H1 (cell line): ENCODE measurements at regions not wholly inside any gene's neighbourhood (a gene's known extent, or its start where the extent isn't known, plus 50 kb on each side); places are given as distances from the start of the nearest gene placed in this dataset.

Experiments
- BACH1 ChIP-seq: IDR thresholded peaks from 2 replicates; pipeline ENCODE4 v1.6.1; 2012; ENCODE audit warnings: low read length, improper control_type of control experiment
- CHD1 ChIP-seq: IDR thresholded peaks from 2 replicates; pipeline ENCODE4 v1.6.1; 2012; ENCODE audit warnings: low read depth, low read length, improper control_type of control experiment
- GABPA ChIP-seq: IDR thresholded peaks from 2 replicates; pipeline ENCODE4 v1.6.1; 2011; ENCODE audit warnings: mild to moderate bottlenecking, low read length, moderate library complexity, borderline replicate concordance; ENCODE audit not compliant: insufficient read depth
- TF ChIP-seq, protein P1 (sequence below): fragments of 300-600 bp; sonication (generic); IDR thresholded peaks from 2 replicates; pipeline ENCODE4 v1.7.1; 2012; ENCODE audit warnings: low read length, moderate library complexity, mild to moderate bottlenecking, inconsistent platforms; ENCODE audit not compliant: insufficient replicate concordance

DNA sequence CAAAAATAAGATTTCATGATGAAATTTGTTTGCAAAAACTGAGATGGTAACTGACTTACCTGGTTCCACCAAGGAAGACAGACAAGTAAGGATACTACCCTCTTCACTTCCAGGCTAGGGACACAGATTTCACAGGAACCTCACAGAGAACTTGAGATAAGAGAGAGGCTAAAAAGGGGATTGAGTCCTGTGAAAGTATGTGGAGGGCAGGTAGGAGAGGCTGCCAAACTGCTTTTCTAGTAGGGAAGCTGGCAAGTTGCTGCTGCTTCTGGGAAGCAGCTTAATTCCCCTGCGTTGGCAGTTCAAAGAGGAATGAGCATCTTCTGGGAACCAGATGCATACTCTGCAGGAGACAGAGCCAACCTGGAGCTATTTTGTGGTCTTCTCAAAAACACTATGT, 841.6 kb downstream of the CCSER2 start (continued):
- TF ChIP-seq, protein P1, sequence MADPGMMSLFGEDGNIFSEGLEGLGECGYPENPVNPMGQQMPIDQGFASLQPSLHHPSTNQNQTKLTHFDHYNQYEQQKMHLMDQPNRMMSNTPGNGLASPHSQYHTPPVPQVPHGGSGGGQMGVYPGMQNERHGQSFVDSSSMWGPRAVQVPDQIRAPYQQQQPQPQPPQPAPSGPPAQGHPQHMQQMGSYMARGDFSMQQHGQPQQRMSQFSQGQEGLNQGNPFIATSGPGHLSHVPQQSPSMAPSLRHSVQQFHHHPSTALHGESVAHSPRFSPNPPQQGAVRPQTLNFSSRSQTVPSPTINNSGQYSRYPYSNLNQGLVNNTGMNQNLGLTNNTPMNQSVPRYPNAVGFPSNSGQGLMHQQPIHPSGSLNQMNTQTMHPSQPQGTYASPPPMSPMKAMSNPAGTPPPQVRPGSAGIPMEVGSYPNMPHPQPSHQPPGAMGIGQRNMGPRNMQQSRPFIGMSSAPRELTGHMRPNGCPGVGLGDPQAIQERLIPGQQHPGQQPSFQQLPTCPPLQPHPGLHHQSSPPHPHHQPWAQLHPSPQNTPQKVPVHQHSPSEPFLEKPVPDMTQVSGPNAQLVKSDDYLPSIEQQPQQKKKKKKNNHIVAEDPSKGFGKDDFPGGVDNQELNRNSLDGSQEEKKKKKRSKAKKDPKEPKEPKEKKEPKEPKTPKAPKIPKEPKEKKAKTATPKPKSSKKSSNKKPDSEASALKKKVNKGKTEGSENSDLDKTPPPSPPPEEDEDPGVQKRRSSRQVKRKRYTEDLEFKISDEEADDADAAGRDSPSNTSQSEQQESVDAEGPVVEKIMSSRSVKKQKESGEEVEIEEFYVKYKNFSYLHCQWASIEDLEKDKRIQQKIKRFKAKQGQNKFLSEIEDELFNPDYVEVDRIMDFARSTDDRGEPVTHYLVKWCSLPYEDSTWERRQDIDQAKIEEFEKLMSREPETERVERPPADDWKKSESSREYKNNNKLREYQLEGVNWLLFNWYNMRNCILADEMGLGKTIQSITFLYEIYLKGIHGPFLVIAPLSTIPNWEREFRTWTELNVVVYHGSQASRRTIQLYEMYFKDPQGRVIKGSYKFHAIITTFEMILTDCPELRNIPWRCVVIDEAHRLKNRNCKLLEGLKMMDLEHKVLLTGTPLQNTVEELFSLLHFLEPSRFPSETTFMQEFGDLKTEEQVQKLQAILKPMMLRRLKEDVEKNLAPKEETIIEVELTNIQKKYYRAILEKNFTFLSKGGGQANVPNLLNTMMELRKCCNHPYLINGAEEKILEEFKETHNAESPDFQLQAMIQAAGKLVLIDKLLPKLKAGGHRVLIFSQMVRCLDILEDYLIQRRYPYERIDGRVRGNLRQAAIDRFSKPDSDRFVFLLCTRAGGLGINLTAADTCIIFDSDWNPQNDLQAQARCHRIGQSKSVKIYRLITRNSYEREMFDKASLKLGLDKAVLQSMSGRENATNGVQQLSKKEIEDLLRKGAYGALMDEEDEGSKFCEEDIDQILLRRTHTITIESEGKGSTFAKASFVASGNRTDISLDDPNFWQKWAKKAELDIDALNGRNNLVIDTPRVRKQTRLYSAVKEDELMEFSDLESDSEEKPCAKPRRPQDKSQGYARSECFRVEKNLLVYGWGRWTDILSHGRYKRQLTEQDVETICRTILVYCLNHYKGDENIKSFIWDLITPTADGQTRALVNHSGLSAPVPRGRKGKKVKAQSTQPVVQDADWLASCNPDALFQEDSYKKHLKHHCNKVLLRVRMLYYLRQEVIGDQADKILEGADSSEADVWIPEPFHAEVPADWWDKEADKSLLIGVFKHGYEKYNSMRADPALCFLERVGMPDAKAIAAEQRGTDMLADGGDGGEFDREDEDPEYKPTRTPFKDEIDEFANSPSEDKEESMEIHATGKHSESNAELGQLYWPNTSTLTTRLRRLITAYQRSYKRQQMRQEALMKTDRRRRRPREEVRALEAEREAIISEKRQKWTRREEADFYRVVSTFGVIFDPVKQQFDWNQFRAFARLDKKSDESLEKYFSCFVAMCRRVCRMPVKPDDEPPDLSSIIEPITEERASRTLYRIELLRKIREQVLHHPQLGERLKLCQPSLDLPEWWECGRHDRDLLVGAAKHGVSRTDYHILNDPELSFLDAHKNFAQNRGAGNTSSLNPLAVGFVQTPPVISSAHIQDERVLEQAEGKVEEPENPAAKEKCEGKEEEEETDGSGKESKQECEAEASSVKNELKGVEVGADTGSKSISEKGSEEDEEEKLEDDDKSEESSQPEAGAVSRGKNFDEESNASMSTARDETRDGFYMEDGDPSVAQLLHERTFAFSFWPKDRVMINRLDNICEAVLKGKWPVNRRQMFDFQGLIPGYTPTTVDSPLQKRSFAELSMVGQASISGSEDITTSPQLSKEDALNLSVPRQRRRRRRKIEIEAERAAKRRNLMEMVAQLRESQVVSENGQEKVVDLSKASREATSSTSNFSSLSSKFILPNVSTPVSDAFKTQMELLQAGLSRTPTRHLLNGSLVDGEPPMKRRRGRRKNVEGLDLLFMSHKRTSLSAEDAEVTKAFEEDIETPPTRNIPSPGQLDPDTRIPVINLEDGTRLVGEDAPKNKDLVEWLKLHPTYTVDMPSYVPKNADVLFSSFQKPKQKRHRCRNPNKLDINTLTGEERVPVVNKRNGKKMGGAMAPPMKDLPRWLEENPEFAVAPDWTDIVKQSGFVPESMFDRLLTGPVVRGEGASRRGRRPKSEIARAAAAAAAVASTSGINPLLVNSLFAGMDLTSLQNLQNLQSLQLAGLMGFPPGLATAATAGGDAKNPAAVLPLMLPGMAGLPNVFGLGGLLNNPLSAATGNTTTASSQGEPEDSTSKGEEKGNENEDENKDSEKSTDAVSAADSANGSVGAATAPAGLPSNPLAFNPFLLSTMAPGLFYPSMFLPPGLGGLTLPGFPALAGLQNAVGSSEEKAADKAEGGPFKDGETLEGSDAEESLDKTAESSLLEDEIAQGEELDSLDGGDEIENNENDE = no peak
- no peak for TF ChIP-seq BACH1
- TF ChIP-seq CHD1 = no peak
- TF ChIP-seq GABPA = no peak
